B cell (primary cell): ENCODE measurements at regions not wholly inside any gene's neighbourhood (a gene's known extent, or its start where the extent isn't known, plus 50 kb on each side); places are given as distances from the start of the nearest gene placed in this dataset.

Experiments
- ATAC-seq: fragments of 200-7000 bp; cut with Tn5 transposase; one replicate; pipeline ENCODE4 v1.10.0; 2021; ENCODE audit warnings: low read depth, mild to moderate bottlenecking, moderate number of reproducible peaks, moderate library complexity
- CTCF ChIA-PET: fragments of 350-600 bp; sonication (Branson Sonifier 250); formaldehyde crosslinking; loops from one replicate; lab custom pipeline; 2021; ENCODE audit warnings: antibody characterized with exemption, inconsistent platforms; lab: Charles Lee
- POLR2A ChIA-PET: fragments of 350-600 bp; sonication (Branson Sonifier 250); formaldehyde crosslinking; loops from one replicate; lab custom pipeline; 2021; ENCODE audit warnings: antibody characterized with exemption; lab: Charles Lee
- DNase-seq: peaks from one replicate; pipeline ENCODE4 v3.0.0; 2013
- H2AFZ ChIP-seq: 2 replicates; pipeline ENCODE4 v1.6.1; 2012; ENCODE audit warnings: mild to moderate bottlenecking, low read depth, low read length; ENCODE audit not compliant: insufficient read depth, poor library complexity, severe bottlenecking
- H3K27ac ChIP-seq, 2 donors: 1 replicate in 1 of 2; 2 replicates in 1 of 2; pipeline ENCODE4 v1.5.1; 2012 to 2013; ENCODE audit warnings: low read length in 2 of 2, mild to moderate bottlenecking in 2 of 2, moderate library complexity in 1 of 2
- H3K27me3 ChIP-seq, 4 experiments: fragments of 200-600 bp in 1 of 4; sonication (generic) in 1 of 4; replicated peaks in 1 of 4; 1 replicate in 2 of 4; 2 replicates in 2 of 4; pipeline versions ENCODE4 v1.6.1 to v1.7.0; 2013 to 2016; ENCODE audit warnings: low read length in 3 of 4, mild to moderate bottlenecking in 2 of 4, mixed read lengths in 1 of 4, moderate library complexity in 1 of 4; ENCODE audit not compliant: insufficient read depth in 4 of 4, control insufficient read depth in 3 of 4; ENCODE audit errors: control extremely low read depth in 1 of 4
- H3K36me3 ChIP-seq, 2 experiments: replicated peaks in 1 of 2; 1 replicate in 1 of 2; 2 replicates in 1 of 2; pipeline versions ENCODE4 v1.6.1 to v1.7.1; 2013; ENCODE audit warnings: low read length in 1 of 2; ENCODE audit not compliant: insufficient read depth in 2 of 2, control insufficient read depth in 1 of 2; ENCODE audit errors: control extremely low read depth in 1 of 2, extremely low read depth in 1 of 2
- H3K4me1 ChIP-seq, 2 donors: fragments of 200-600 bp in 1 of 2; sonication (generic) in 1 of 2; 1 replicate in 1 of 2; 2 replicates in 1 of 2; pipeline versions ENCODE4 v1.5.1 to v1.6.1; 2013 to 2017; ENCODE audit warnings: low read length in 2 of 2; ENCODE audit not compliant: control insufficient read depth in 2 of 2, insufficient read depth in 2 of 2
- H3K4me2 ChIP-seq: replicated peaks from 2 replicates; pipeline ENCODE3; 2012; ENCODE audit warnings: mild to moderate bottlenecking, low read depth, low read length; ENCODE audit not compliant: poor library complexity, severe bottlenecking
- H3K4me3 ChIP-seq, 5 experiments: fragments of 200-600 bp in 1 of 5; sonication (generic) in 1 of 5; 1 replicate in 3 of 5; 2 replicates in 2 of 5; pipeline versions ENCODE4 v1.5.1 to v1.7.0; 2011 to 2016; ENCODE audit warnings: low read length in 4 of 5, mild to moderate bottlenecking in 4 of 5, low read depth in 2 of 5, control low read depth in 1 of 5, moderate library complexity in 1 of 5; ENCODE audit not compliant: insufficient read depth in 1 of 5; ENCODE audit errors: control extremely low read depth in 1 of 5, extremely low read depth in 1 of 5
- H3K79me2 ChIP-seq: fragments of 200-600 bp; sonication (generic); one replicate; pipeline ENCODE4 v1.6.0; 2016; ENCODE audit warnings: low read length; ENCODE audit not compliant: control insufficient read depth, insufficient read depth
- H3K9ac ChIP-seq: fragments of 200-600 bp; sonication (generic); 2 replicates; pipeline ENCODE4 v1.6.1; 2017; ENCODE audit warnings: mild to moderate bottlenecking, low read length, moderate library complexity
- H3K9me3 ChIP-seq, 3 donors: one replicate each; pipeline versions ENCODE4 v1.6.1 to v1.7.1; 2013; ENCODE audit warnings: low read length in 2 of 3; ENCODE audit not compliant: control insufficient read depth in 2 of 3, insufficient read depth in 1 of 3; ENCODE audit errors: control extremely low read depth in 1 of 3
- H4K20me1 ChIP-seq: 2 replicates; pipeline ENCODE4 v1.6.0; 2012; ENCODE audit warnings: mild to moderate bottlenecking, low read length; ENCODE audit not compliant: insufficient read depth, control insufficient read depth, poor library complexity, severe bottlenecking
- H3K27ac Mint-ChIP-seq: one replicate; pipeline ENCODE4 v1.8.0; 2021; ENCODE audit warnings: mixed read lengths
- H3K27me3 Mint-ChIP-seq: one replicate; pipeline ENCODE4 v1.8.0; 2021; ENCODE audit warnings: mixed read lengths
- H3K4me1 Mint-ChIP-seq: one replicate; pipeline ENCODE4 v1.8.0; 2021; ENCODE audit warnings: mixed read lengths
- H3K4me3 Mint-ChIP-seq: one replicate; pipeline ENCODE4 v1.8.0; 2021; ENCODE audit warnings: mixed read lengths
- H3K9me3 Mint-ChIP-seq: one replicate; pipeline ENCODE4 v1.8.0; 2022; ENCODE audit warnings: mixed read lengths; ENCODE audit not compliant: insufficient read depth
- EZH2 ChIP-seq: IDR thresholded peaks from 2 replicates; pipeline ENCODE4 v1.6.1; 2012; ENCODE audit warnings: borderline replicate concordance, low read depth, mild to moderate bottlenecking, moderate library complexity, low read length; ENCODE audit not compliant: insufficient read depth, poor library complexity, severe bottlenecking
- WGBS: methylation state at CpG from one replicate; pipeline ENCODE4 v1.1.5; 2013; ENCODE audit warnings: missing lambda C conversion rate; ENCODE audit not compliant: insufficient coverage; 5-methylcytosine and 5-hydroxymethylcytosine counted together
- intact Hi-C: fragments of 100-400 bp; cut with micrococcal nuclease; formaldehyde crosslinking; loops from one replicate; pipeline ENCODE4 v1.10.0; 2022
- TF ChIP-seq, protein P1 (sequence below): fragments of 200-600 bp; IDR thresholded peaks from one replicate; pipeline ENCODE4 v1.8.0; 2022; ENCODE audit warnings: antibody characterized with exemption, mild to moderate bottlenecking

DNA sequence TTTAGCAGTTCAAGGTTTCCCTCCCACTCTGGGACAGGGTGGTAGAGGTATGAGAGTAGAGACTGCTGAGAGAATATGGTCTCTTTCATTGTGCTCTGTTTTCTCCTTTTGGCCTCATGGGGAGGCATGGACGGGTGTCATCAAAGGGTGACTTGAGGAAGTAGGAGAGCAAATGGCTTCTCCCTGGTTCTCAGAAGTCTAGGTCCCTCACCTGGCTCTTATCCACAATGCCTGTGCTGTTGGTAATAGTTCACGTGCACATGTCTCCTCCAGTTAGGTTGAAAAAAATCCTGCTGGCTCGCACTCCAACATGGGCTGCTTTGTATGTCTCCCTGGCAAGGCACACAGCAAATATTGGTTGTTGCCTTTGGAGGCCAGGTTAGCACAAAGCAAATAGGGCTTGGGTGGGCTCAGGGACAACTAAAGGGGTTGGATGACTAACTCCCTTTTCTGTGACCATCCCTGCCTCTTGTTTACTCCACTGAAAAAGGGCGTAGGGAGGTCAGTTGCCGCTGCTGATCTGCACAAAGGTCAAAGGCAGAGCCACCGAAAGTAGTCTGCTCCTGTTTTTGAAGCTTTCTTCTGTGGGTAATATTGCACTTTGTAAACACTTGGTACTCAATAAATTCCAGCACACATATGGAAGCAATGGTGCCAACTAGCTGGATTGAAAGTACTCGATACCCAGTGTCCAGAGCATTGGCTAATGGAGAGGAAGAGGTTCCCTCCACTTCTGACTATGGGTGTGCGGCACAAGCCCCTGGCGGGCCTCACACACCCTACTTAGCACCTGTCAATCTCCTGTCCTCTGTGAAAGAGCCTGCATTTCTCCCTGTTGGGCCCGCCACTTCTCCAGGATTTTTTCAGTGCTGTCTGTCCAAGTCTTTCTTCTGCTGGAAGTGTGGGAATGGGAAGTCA is 121.8 kb downstream of the SLC38A6 start:
- ATAC-seq: no peak
- WGBS: 100% methylated on average over 4 of the region's 10 CpGs
- Mint-ChIP-seq H3K4me1 (peaks cover 18% of the 10 kb centered on the region), H3K27ac (no peak overlapping the region), H3K9me3 (no peaks in the 10 kb centered on the region), H3K4me3 (no peak overlapping the region), H3K27me3 (no peaks in the 10 kb centered on the region)
- ChIA-PET POLR2A (no interaction called here), CTCF (no interaction called here)
- Histone ChIP-seq H3K4me3 (no peak overlapping the region), H3K36me3 (no peaks in the 10 kb centered on the region), H3K79me2 (no peaks in the 10 kb centered on the region), H2AFZ (no peak overlapping the region), H3K4me1 (peaks cover 4 to 8% of the 10 kb centered on the region in 2 donors), H4K20me1 (no peaks in the 10 kb centered on the region), H3K27ac (no peak overlapping the region), H3K4me2 (no peak overlapping the region), H3K9me3 (peaks cover 0 to 7% (median 0%) of the 10 kb centered on the region in 3 donors), H3K27me3 (no peaks in the 10 kb centered on the region), H3K9ac (no peak overlapping the region)
- DNase-seq: no peak
- TF ChIP-seq, protein P1, sequence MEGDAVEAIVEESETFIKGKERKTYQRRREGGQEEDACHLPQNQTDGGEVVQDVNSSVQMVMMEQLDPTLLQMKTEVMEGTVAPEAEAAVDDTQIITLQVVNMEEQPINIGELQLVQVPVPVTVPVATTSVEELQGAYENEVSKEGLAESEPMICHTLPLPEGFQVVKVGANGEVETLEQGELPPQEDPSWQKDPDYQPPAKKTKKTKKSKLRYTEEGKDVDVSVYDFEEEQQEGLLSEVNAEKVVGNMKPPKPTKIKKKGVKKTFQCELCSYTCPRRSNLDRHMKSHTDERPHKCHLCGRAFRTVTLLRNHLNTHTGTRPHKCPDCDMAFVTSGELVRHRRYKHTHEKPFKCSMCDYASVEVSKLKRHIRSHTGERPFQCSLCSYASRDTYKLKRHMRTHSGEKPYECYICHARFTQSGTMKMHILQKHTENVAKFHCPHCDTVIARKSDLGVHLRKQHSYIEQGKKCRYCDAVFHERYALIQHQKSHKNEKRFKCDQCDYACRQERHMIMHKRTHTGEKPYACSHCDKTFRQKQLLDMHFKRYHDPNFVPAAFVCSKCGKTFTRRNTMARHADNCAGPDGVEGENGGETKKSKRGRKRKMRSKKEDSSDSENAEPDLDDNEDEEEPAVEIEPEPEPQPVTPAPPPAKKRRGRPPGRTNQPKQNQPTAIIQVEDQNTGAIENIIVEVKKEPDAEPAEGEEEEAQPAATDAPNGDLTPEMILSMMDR: no peak
- no peak for TF ChIP-seq EZH2
- intact Hi-C loops: no loop called here
